Stimulated activated CD4-positive, alpha-beta T cell treated with anti-CD3 and anti-CD28 coated beads, Interleukin-4, amount 100 ng/mL, for 48 hours (primary cell): ENCODE measurements at regions not wholly inside any gene's neighbourhood (a gene's known extent, or its start where the extent isn't known, plus 50 kb on each side); places are given as distances from the start of the nearest gene placed in this dataset.

ENCODE experiments used
- DNase-seq, 2 donors: peaks; one replicate each; pipeline ENCODE4 v3.0.0-alpha.2; 2020; ENCODE audit warnings: low read depth in 2 of 2

- no peak for DNase-seq
Observed at GRCh38 chr2:203813684-203814083, 53.9 kb upstream of the CTLA4 start.

GRCh38 chr2:203814661-203815540 lies 52.7 kb upstream of the CTLA4 start:
- DNase-seq: peak; percentile 44 to 48

- DNase-seq: no peak
Observed at GRCh38 chr2:203815541-203815898, 52.1 kb upstream of the CTLA4 start.

- no peak for DNase-seq
Observed at GRCh38 chr2:203817147-203817546, 50.4 kb upstream of the CTLA4 start.
